ENCODE measurements at regions not wholly inside any gene's neighbourhood (a gene's known extent, or its start where the extent isn't known, plus 50 kb on each side); places are given as distances from the start of the nearest gene placed in this dataset.

- Histone ChIP-seq H3K36me3 (no peaks in the 10 kb centered on the region), H3K9me3 (peaks cover 0 to 6% of the 10 kb centered on the region in 2 donors), H3K27me3 (no peaks in the 10 kb centered on the region), H3K4me1 (no peaks in the 10 kb centered on the region), H3K27ac (no peak overlapping the region), H3K4me3 (no peak overlapping the region)
- intact Hi-C loops (cut with DNase I; ENCODE audit: low total_unique reads): no loop called here
- TF ChIP-seq POLR2A (IDR thresholded peaks at IDR 0.05) (no peak), CTCF (IDR thresholded peaks at IDR 0.05) (no peak)
- DNase-seq: no peak
Measured at GRCh38 chr16:65523283-65523944, 401.6 kb upstream of the CDH11 start.

GRCh38 chr16:65522412-65522811 is 400.5 kb upstream of the CDH11 start:
- DNase-seq: no peak
- Histone ChIP-seq H3K9me3 (peaks cover 0 to 5% of the 10 kb centered on the region in 2 donors), H3K36me3 (no peaks in the 10 kb centered on the region), H3K27me3 (no peaks in the 10 kb centered on the region), H3K27ac (peak overlapping the region in 1 of 2 donors; percentile 28), H3K4me1 (no peaks in the 10 kb centered on the region), H3K4me3 (no peak overlapping the region)
- TF ChIP-seq POLR2A (IDR thresholded peaks at IDR 0.05) (no peak), CTCF (IDR thresholded peaks at IDR 0.05) (no peak)
- intact Hi-C loops (cut with DNase I; ENCODE audit: low total_unique reads): no loop called here

- intact Hi-C loops (cut with DNase I; ENCODE audit: low total_unique reads): no loop called here
- H3K27ac ChIP-seq: peak overlapping the region; percentile 28 to 42
- H3K36me3 ChIP-seq: no peaks in the 10 kb centered on the region
- TF ChIP-seq CTCF (IDR thresholded peaks at IDR 0.05): no peak
- TF ChIP-seq POLR2A (IDR thresholded peaks at IDR 0.05): no peak
- no peaks in the 10 kb centered on the region for H3K9me3 ChIP-seq
- no peaks in the 10 kb centered on the region for H3K27me3 ChIP-seq
- H3K4me1 ChIP-seq: no peaks in the 10 kb centered on the region
- no peak for DNase-seq
- no peak overlapping the region for H3K4me3 ChIP-seq
Measured at GRCh38 chr16:65521633-65522328, 399.9 kb upstream of the CDH11 start.

DNA sequence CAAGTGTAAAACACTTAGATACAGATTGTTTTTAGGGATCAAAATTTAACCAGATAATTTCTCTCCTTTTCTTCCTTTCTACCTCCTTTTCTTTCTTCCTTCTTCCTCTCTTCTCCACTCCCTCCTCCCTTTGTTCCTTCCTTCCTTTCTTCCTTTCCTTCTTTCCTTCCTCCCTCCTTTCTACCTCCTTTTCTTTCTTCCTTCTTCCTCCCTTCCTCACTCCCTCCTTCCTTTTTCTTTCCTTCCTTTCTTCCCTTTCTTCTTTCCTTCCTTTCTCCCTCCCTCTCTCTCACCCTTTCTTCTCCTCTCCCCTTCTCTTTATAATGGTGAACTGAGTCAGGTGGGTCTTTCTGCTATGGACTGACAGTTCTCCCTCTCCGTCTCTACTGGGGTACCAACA is 397.5 kb upstream of the CDH11 start:
- Histone ChIP-seq H3K9me3 (no peaks in the 10 kb centered on the region), H3K4me1 (no peaks in the 10 kb centered on the region), H3K27ac (no peak overlapping the region), H3K4me3 (no peak overlapping the region), H3K27me3 (no peaks in the 10 kb centered on the region), H3K36me3 (no peaks in the 10 kb centered on the region)
- no peak for DNase-seq
- intact Hi-C loops (cut with DNase I; ENCODE audit: low total_unique reads): no loop called here
- TF ChIP-seq CTCF (IDR thresholded peaks at IDR 0.05): no peak
- no peak for TF ChIP-seq POLR2A (IDR thresholded peaks at IDR 0.05)

GRCh38 chr16:65515193-65515592 is 393.3 kb upstream of the CDH11 start:
- H3K36me3 ChIP-seq: no peaks in the 10 kb centered on the region
- no peak for TF ChIP-seq POLR2A (IDR thresholded peaks at IDR 0.05)
- TF ChIP-seq CTCF (IDR thresholded peaks at IDR 0.05): no peak
- H3K4me1 ChIP-seq: no peaks in the 10 kb centered on the region
- intact Hi-C loops (cut with DNase I; ENCODE audit: low total_unique reads): no loop called here
- H3K27me3 ChIP-seq: no peaks in the 10 kb centered on the region
- H3K4me3 ChIP-seq: no peak overlapping the region
- no peaks in the 10 kb centered on the region for H3K9me3 ChIP-seq
- DNase-seq: no peak
- H3K27ac ChIP-seq: no peak overlapping the region

Data from uterus (tissue), 3 donors.